MM.1S (cell line): ENCODE measurements at regions not wholly inside any gene's neighbourhood (a gene's known extent, or its start where the extent isn't known, plus 50 kb on each side); places are given as distances from the start of the nearest gene placed in this dataset.

ENCODE experiments used
- CTCF ChIP-seq: fragments of 300-600 bp; sonication (generic); IDR thresholded peaks from 2 replicates; pipeline ENCODE4 v1.5.1; 2016; ENCODE audit warnings: antibody characterized with exemption, low read length, mixed read lengths
- EZH2 ChIP-seq: fragments of 300-600 bp; sonication (generic); optimal IDR thresholded peaks from 2 replicates; pipeline ENCODE3; 2017; ENCODE audit warnings: low read depth, mild to moderate bottlenecking, antibody characterized with exemption, low read length, mixed read lengths

GRCh38 chr7:156191090-156191489 lies 378.8 kb upstream of the SHH start:
- TF ChIP-seq CTCF (no peak), EZH2 (no peak)
